ENCODE measurements at regions not wholly inside any gene's neighbourhood (a gene's known extent, or its start where the extent isn't known, plus 50 kb on each side); places are given as distances from the start of the nearest gene placed in this dataset.

DNA sequence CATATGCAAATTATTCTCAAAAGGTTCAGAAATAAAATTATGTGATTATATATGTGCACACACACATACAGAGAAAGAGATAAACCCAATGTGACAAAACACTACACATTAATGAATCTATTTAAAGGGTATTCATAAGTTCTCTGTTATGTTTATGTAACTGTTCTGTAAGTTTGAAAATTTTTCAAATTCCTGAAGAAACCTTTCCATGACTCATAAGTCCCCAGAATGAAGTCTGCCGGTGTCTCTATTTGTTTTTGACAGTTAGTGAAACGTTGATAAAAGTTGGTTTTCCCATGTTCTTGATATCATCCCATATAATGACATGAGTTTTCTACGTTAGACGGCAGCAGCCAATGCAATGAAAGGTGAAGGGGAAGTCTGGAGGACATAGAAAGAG, 199.5 kb upstream of the PUM3 start:
- ATAC-seq (no peak), DNase-seq (ENCODE audit: extremely low read depth in 1 of 4, low spot score in 3 of 4) (no peak), FAIRE-seq (no peak)
- Histone ChIP-seq H4K20me1 (replicated peaks; ENCODE audit: control insufficient read depth, insufficient read depth, low read length) (no peaks in the 10 kb centered on the region), H3K9me1 (ENCODE audit: control insufficient read depth, insufficient read depth, low read length) (no peaks in the 10 kb centered on the region), H3K27ac (ENCODE audit: extremely low read depth, low read depth, low read length) (no peak overlapping the region), H2AFZ (ENCODE audit: low read depth, low read length) (no peak overlapping the region), H3K9me3 (replicated peaks; ENCODE audit: control insufficient read depth, insufficient read depth, low read depth, low read length) (no peaks in the 10 kb centered on the region), H3K36me3 (ENCODE audit: control insufficient read depth, insufficient read depth, low read length) (no peaks in the 10 kb centered on the region), H3K4me1 (replicated peaks in 1 of 2; ENCODE audit: control insufficient read depth in 2 of 2, insufficient read depth in 2 of 2, low read length in 2 of 2) (no peaks in the 10 kb centered on the region), H3K9ac (ENCODE audit: insufficient read depth in 1 of 2, low read depth in 2 of 2, low read length in 2 of 2) (no peak overlapping the region), H3K27me3 (ENCODE audit: control insufficient read depth in 2 of 2, insufficient read depth in 2 of 2, low read length in 2 of 2) (no peaks in the 10 kb centered on the region), H3K79me2 (ENCODE audit: control insufficient read depth, insufficient read depth, low read length) (no peaks in the 10 kb centered on the region), H3K4me2 (ENCODE audit: insufficient read depth, low read length) (no peak overlapping the region), H3K4me3 (no peak overlapping the region)
- TF ChIP-seq REST (IDR thresholded peaks at IDR 0.05; ENCODE audit: borderline replicate concordance) (no peak), REST (CRISPR knock-in tag; IDR thresholded peaks at IDR 0.05; ENCODE audit: low read depth) (no peak), CEBPB (tag; IDR thresholded peaks at IDR 0.05) (no peak), ZNF668 (CRISPR knock-in tag; IDR thresholded peaks at IDR 0.05) (no peak), SRF (CRISPR knock-in tag; IDR thresholded peaks at IDR 0.05) (no peak)
- in situ Hi-C loops (cut with MboI) (no loop called here), intact Hi-C loops (cut with micrococcal nuclease) (no loop called here)
- no TSS peak for BruUV-seq (replicated peaks)
- 0% methylated on average over 4 of the region's 4 CpGs for WGBS (ENCODE audit: insufficient coverage, low coverage, missing lambda C conversion rate)
- POLR2A ChIA-PET: no interaction called here
- CTCF ChIA-PET (ENCODE audit: low intra/inter-chr PET ratio): no interaction called here

Data from K562 (cell line).